Thyroid gland (tissue), 4 donors: ENCODE measurements at regions not wholly inside any gene's neighbourhood (a gene's known extent, or its start where the extent isn't known, plus 50 kb on each side); places are given as distances from the start of the nearest gene placed in this dataset.
"Not testable (repeated sequence)": the region's sequence is repeated elsewhere in the genome, so short reads cannot be mapped to it uniquely, and the experiment has no call there.

Source experiments
- DNase-seq, 2 donors: peaks; one replicate each; pipeline ENCODE4 v3.0.0-alpha.2; 2019
- H3K27ac ChIP-seq, 3 donors: fragments of 200-600 bp; sonication (generic); 1 replicate in 2 of 3; 2 replicates in 1 of 3; pipeline ENCODE4 v1.5.1; 2016 to 2019; ENCODE audit warnings: mild to moderate bottlenecking in 1 of 3, moderate library complexity in 1 of 3
- H3K27me3 ChIP-seq: fragments of 200-600 bp; sonication (generic); one replicate; pipeline ENCODE4 v1.5.1; 2019
- H3K36me3 ChIP-seq, 2 donors: fragments of 200-600 bp; sonication (generic); one replicate each; pipeline ENCODE4 v1.5.1; 2016 to 2019
- H3K4me1 ChIP-seq, 2 donors: fragments of 200-600 bp; sonication (generic); one replicate each; pipeline ENCODE4 v1.5.1; 2017 to 2019
- H3K4me3 ChIP-seq, 3 donors: fragments of 200-600 bp; sonication (generic); replicated peaks in 1 of 3; 1 replicate in 2 of 3; 2 replicates in 1 of 3; pipeline ENCODE4 v1.5.1; 2016; ENCODE audit warnings: mild to moderate bottlenecking in 1 of 3
- H3K9me3 ChIP-seq: fragments of 200-600 bp; sonication (generic); one replicate; pipeline ENCODE4 v1.5.1; 2017
- POLR2A ChIP-seq, 2 donors: fragments of 450-650 bp; IDR thresholded peaks; one replicate each; pipeline ENCODE4 v1.6.1; 2017; ENCODE audit warnings: antibody characterized with exemption in 2 of 2, mild to moderate bottlenecking in 2 of 2, moderate library complexity in 1 of 2
- WGBS, 2 donors: methylation state at CpG; one replicate each; pipeline ENCODE4 v1.1.5; 2017; 5-methylcytosine and 5-hydroxymethylcytosine counted together
- intact Hi-C: fragments of 100-400 bp; cut with DNase I; formaldehyde crosslinking; loops from one replicate; pipeline ENCODE4 v1.15.1; 2023
- TF ChIP-seq, protein P1 (sequence below), 6 experiments: fragments of 200-600 bp in 3 of 6; fragments of 450-650 bp in 3 of 6; sonication (generic) in 3 of 6; IDR thresholded peaks; one replicate each; pipeline ENCODE4 v1.5.1; 2016 to 2019; ENCODE audit warnings: antibody characterized with exemption in 6 of 6, mild to moderate bottlenecking in 2 of 6, inconsistent platforms in 1 of 6, moderate library complexity in 1 of 6

DNA sequence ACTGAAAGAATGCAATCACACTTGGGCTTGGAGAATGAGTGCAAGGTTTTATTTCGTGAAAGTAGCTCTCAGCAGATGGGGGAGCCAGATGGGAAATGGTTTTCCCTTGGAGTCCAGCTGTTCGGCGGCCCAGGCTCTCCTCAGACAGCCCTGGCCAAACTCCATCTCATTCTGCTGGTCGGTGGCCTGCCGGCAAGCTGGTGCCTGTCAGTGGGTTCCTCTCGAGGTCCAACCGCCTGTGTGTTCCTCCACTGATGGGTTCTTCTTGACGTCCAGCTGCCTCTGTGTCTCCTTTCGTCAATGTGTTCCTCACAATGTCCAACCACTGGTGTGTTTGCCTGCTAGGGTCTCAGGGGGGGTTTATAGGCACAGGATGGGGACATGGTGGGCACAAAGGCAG, 80.3 kb downstream of the POU3F4 start:
- intact Hi-C loops = no loop called here
- WGBS, 2 donors = 67 to 94% methylated on average over 3 to 6 of the region's 9 CpGs
- Histone ChIP-seq H3K4me1 (no peaks in the 10 kb centered on the region), H3K27me3 (no peaks in the 10 kb centered on the region), H3K9me3 (no peaks in the 10 kb centered on the region), H3K27ac (no peak overlapping the region), H3K36me3 (no peaks in the 10 kb centered on the region), H3K4me3 (no peak overlapping the region)
- TF ChIP-seq POLR2A (IDR thresholded peaks at IDR 0.05) = no peak
- TF ChIP-seq, protein P1, sequence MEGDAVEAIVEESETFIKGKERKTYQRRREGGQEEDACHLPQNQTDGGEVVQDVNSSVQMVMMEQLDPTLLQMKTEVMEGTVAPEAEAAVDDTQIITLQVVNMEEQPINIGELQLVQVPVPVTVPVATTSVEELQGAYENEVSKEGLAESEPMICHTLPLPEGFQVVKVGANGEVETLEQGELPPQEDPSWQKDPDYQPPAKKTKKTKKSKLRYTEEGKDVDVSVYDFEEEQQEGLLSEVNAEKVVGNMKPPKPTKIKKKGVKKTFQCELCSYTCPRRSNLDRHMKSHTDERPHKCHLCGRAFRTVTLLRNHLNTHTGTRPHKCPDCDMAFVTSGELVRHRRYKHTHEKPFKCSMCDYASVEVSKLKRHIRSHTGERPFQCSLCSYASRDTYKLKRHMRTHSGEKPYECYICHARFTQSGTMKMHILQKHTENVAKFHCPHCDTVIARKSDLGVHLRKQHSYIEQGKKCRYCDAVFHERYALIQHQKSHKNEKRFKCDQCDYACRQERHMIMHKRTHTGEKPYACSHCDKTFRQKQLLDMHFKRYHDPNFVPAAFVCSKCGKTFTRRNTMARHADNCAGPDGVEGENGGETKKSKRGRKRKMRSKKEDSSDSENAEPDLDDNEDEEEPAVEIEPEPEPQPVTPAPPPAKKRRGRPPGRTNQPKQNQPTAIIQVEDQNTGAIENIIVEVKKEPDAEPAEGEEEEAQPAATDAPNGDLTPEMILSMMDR (IDR thresholded peaks at IDR 0.05) = no peak
- no peak for DNase-seq

DNA sequence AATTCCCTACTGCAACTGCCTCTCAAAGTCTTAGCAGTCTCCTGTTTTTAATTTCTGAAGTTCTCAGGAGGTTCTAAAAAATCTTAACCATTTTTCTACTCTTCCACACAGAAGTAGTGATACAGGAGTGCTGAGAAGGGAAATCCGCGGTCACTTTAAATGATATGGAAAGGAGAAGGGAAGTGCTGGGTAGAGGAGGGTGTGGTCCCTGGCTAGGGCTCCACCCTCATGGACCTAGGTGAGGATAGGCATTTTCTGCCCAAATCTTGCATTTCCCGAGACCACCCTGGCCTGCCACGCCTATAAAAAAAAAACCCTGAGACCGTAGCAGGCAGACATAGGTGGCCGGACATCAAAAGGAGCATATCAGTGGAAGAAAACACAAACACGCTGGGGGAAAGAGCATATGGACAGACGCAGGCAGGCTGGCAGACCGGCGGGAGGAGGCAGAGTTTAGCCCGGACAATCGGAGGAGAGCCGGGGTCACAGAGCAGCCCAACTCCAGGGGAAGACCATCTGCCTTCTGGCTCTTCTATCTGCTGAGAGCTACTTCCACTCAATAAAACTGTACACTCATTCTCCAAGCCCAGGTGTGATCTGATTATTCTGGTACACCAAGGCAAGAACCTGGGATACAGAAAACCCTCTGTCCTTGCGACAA, 85.7 kb downstream of the POU3F4 start:
- no peak for DNase-seq
- H3K27ac ChIP-seq = no peak overlapping the region
- H3K36me3 ChIP-seq = no peaks in the 10 kb centered on the region
- no peak for TF ChIP-seq POLR2A (IDR thresholded peaks at IDR 0.05)
- TF ChIP-seq, protein P1 (IDR thresholded peaks at IDR 0.05) = no peak
- intact Hi-C loops = no loop called here
- no peaks in the 10 kb centered on the region for H3K9me3 ChIP-seq
- no peaks in the 10 kb centered on the region for H3K27me3 ChIP-seq
- 64 to 80% methylated on average over 14 of the region's 14 CpGs for WGBS, 2 donors
- no peaks in the 10 kb centered on the region for H3K4me1 ChIP-seq
- no peak overlapping the region for H3K4me3 ChIP-seq

DNA sequence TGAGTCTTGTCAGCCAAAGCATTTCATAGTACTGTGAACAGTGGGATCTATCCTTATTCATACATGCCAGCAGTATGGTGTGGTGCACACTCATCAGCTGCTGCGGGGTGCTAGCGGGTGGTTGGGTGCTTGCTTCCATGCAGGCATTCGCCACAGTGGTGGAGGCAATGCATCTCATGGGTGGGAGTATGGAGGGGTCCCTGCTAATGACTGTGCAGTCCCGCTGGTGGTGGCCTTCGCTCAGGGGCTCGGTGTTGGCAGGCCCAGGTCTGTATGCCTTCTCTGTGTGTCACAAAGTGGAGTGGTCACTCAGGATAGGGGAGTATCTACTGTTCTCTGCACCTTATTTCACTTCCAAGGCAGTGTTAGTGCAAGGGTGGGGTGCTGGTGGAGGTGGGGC, 122.6 kb downstream of the POU3F4 start:
- no peaks in the 10 kb centered on the region for H3K4me1 ChIP-seq
- no CpG with 5 or more reads among the region's 6 CpGs for whole genome bisulfite sequencing, 2 donors
- no peaks in the 10 kb centered on the region for H3K27me3 ChIP-seq
- intact Hi-C loops = loop anchor here (5.0 kb wide), 1 partner anchor 158 kb away; no protein-coding TSS in a partner anchor
- H3K27ac ChIP-seq = no peak overlapping the region
- TF ChIP-seq, protein P1 (IDR thresholded peaks at IDR 0.05) = no peak
- TF ChIP-seq POLR2A (IDR thresholded peaks at IDR 0.05) = no peak
- DNase-seq = no peak
- H3K4me3 ChIP-seq = no peak overlapping the region
- H3K36me3 ChIP-seq = no peaks in the 10 kb centered on the region
- no peaks in the 10 kb centered on the region for H3K9me3 ChIP-seq

DNA sequence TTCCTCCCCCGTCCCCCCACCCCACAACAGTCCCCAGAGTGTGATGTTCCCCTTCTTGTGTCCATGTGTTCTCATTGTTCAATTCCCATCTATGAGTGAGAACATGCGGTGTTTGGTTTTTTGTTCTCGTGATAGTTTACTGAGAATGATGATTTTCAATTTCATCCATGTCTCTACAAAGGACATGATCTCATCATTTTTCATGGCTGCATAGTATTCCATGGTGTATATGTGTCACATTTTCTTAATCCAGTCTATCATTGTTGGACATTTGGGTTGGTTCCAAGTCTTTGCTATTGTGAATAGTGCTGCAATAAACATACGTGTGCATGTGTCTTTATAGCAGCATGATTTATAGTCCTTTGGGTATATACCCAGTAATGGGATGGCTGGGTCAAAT, 141.6 kb downstream of the POU3F4 start:
- H3K4me3 ChIP-seq, intact Hi-C loops, H3K4me1 ChIP-seq, H3K9me3 ChIP-seq, H3K36me3 ChIP-seq, H3K27me3 ChIP-seq, H3K27ac ChIP-seq, DNase-seq: not testable (repeated sequence)
- WGBS, 2 donors = 90 to 93% methylated on average over 3 of the region's 4 CpGs

DNA sequence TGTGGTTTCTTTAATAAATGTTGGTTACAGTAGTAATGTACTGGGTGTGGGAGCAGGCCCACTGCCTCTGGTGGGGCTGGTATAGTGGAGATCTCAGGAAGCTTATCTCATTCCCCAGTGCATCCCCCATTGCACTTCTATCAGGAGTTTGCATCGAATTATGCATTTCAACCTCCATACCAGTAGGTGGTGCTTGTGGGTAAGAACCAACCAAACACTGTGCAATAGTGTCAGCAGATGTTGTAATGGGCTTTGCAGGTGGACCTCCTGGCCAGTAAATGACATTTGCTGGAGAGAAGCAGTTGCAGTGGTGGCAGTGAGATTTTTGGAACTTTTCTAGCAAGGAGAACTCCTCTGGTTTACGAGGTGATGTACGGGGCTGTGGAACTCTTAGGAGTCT, 150.6 kb downstream of the POU3F4 start:
- no peaks in the 10 kb centered on the region for H3K27me3 ChIP-seq
- TF ChIP-seq, protein P1 (IDR thresholded peaks at IDR 0.05) = no peak
- no peak for TF ChIP-seq POLR2A (IDR thresholded peaks at IDR 0.05)
- no peak for DNase-seq
- intact Hi-C loops = no loop called here
- H3K36me3 ChIP-seq = no peaks in the 10 kb centered on the region
- no peak overlapping the region for H3K4me3 ChIP-seq
- WGBS, 2 donors = 84 to 90% methylated on average over 3 of the region's 3 CpGs
- no peaks in the 10 kb centered on the region for H3K4me1 ChIP-seq
- H3K9me3 ChIP-seq = no peaks in the 10 kb centered on the region
- no peak overlapping the region for H3K27ac ChIP-seq
